H1 (cell line): ENCODE measurements at regions not wholly inside any gene's neighbourhood (a gene's known extent, or its start where the extent isn't known, plus 50 kb on each side); places are given as distances from the start of the nearest gene placed in this dataset.

ENCODE experiments used
- CTCF ChIA-PET: fragments of 300-600 bp; sonication (Branson Sonifier 250); formaldehyde crosslinking; loops from one replicate; lab custom pipeline; 2021; ENCODE audit not compliant: partially characterized antibody; lab: Charles Lee
- POLR2A ChIA-PET: fragments of 300-600 bp; sonication (Branson Sonifier 250); formaldehyde crosslinking; loops from one replicate; lab custom pipeline; 2021; ENCODE audit warnings: inconsistent platforms; ENCODE audit not compliant: partially characterized antibody; lab: Charles Lee
- DNase-seq, 2 experiments: peaks; one replicate each; pipeline versions ENCODE4 v3.0.0 to v3.0.0-alpha.2; 2010 to 2022; ENCODE audit warnings: low spot score in 2 of 2, low read depth in 1 of 2, mixed read lengths in 1 of 2
- FAIRE-seq: peaks from 2 replicates; lab custom pipeline; 2011; peaks lifted over from hg19 to GRCh38; lab: Jason Lieb, UNC
- H2AFZ ChIP-seq: 2 replicates; pipeline ENCODE4 v1.8.1; 2012; ENCODE audit warnings: low read length, inconsistent platforms
- H2AK5ac ChIP-seq: 2 replicates; pipeline ENCODE4 v1.6.1; 2013; ENCODE audit warnings: low read depth, low read length
- H2BK120ac ChIP-seq: replicated peaks from 2 replicates; pipeline ENCODE3; 2013; ENCODE audit warnings: low read depth, low read length, inconsistent platforms
- H2BK12ac ChIP-seq: 2 replicates; pipeline ENCODE4 v1.6.1; 2013; ENCODE audit warnings: low read depth, low read length
- H2BK15ac ChIP-seq: 2 replicates; pipeline ENCODE4 v1.6.1; 2013; ENCODE audit warnings: low read length
- H2BK20ac ChIP-seq: 2 replicates; pipeline ENCODE4 v1.6.1; 2013; ENCODE audit warnings: low read length
- H2BK5ac ChIP-seq: 2 replicates; pipeline ENCODE4 v1.6.1; 2013; ENCODE audit warnings: low read depth, low read length
- H3K14ac ChIP-seq: 2 replicates; pipeline ENCODE4 v1.6.1; 2013; ENCODE audit warnings: inconsistent platforms; ENCODE audit not compliant: insufficient read length
- H3K18ac ChIP-seq: 2 replicates; pipeline ENCODE4 v1.6.1; 2013; ENCODE audit warnings: low read length; ENCODE audit errors: extremely low read depth
- H3K23ac ChIP-seq: 2 replicates; pipeline ENCODE4 v1.6.1; 2013; ENCODE audit warnings: inconsistent platforms; ENCODE audit not compliant: insufficient read length
- H3K23me2 ChIP-seq: 2 replicates; pipeline ENCODE4 v1.6.1; 2013; ENCODE audit warnings: low read depth, low read length
- H3K27ac ChIP-seq: 2 replicates; pipeline ENCODE4 v1.6.1; 2011; ENCODE audit warnings: low read depth, low read length, inconsistent platforms
- H3K27me3 ChIP-seq, 4 experiments: replicated peaks in 1 of 4; 1 replicate in 1 of 4; 2 replicates in 3 of 4; pipeline versions ENCODE4 v1.6.1 to v1.8.1; 2011 to 2013; ENCODE audit warnings: low read length in 3 of 4, mild to moderate bottlenecking in 3 of 4, inconsistent platforms in 2 of 4, mixed read lengths in 2 of 4, moderate library complexity in 1 of 4; ENCODE audit not compliant: control insufficient read depth in 3 of 4, insufficient read depth in 3 of 4; ENCODE audit errors: extremely low read depth in 1 of 4
- H3K36me3 ChIP-seq, 4 experiments: 2 replicates each; pipeline versions ENCODE4 v1.6.1 to v1.8.1; 2011 to 2013; ENCODE audit warnings: mild to moderate bottlenecking in 4 of 4, low read length in 3 of 4, moderate library complexity in 2 of 4, control low read depth in 1 of 4, inconsistent platforms in 1 of 4; ENCODE audit not compliant: insufficient read depth in 4 of 4, control insufficient read depth in 2 of 4
- H3K4ac ChIP-seq: replicated peaks from 2 replicates; pipeline ENCODE3; 2013; ENCODE audit warnings: low read length, low read depth, mixed read lengths, inconsistent platforms; ENCODE audit not compliant: insufficient read length
- H3K4me1 ChIP-seq, 4 experiments: replicated peaks in 1 of 4; 1 replicate in 1 of 4; 2 replicates in 3 of 4; pipeline versions ENCODE4 v1.6.1 to v1.8.1; 2011 to 2013; ENCODE audit warnings: low read length in 3 of 4, inconsistent platforms in 2 of 4, mixed read lengths in 1 of 4; ENCODE audit not compliant: insufficient read depth in 4 of 4, control insufficient read depth in 3 of 4
- H3K4me2 ChIP-seq, 2 experiments: 2 replicates each; pipeline versions ENCODE4 v1.6.1 to v1.8.1; 2011 to 2013; ENCODE audit warnings: low read depth in 2 of 2, low read length in 2 of 2, control low read depth in 1 of 2, inconsistent platforms in 1 of 2, mild to moderate bottlenecking in 1 of 2; ENCODE audit not compliant: insufficient read depth in 1 of 2
- H3K4me3 ChIP-seq, 4 experiments: fragments of 200-600, 300-600 bp in 1 of 4; sonication (generic), shearing (Covaris generic), sonication (Bioruptor Twin) in 1 of 4; 2 replicates each; pipeline versions ENCODE4 v1.5.1 to v1.8.1; 2011 to 2016; ENCODE audit warnings: low read length in 4 of 4, low read depth in 3 of 4, control low read depth in 2 of 4, inconsistent platforms in 2 of 4, mild to moderate bottlenecking in 2 of 4, mixed read lengths in 1 of 4, moderate library complexity in 1 of 4; ENCODE audit not compliant: insufficient read depth in 2 of 4; ENCODE audit errors: extremely low read depth in 1 of 4
- H3K56ac ChIP-seq: replicated peaks from 2 replicates; pipeline ENCODE3; 2013; ENCODE audit warnings: low read depth, mild to moderate bottlenecking, mixed read lengths, low read length, inconsistent platforms; ENCODE audit not compliant: insufficient read length
- H3K79me1 ChIP-seq: 2 replicates; pipeline ENCODE4 v1.6.1; 2013; ENCODE audit warnings: low read depth, low read length, control low read depth
- H3K79me2 ChIP-seq, 2 experiments: 2 replicates each; pipeline versions ENCODE4 v1.6.1 to v1.8.1; 2012 to 2013; ENCODE audit warnings: low read length in 2 of 2, mild to moderate bottlenecking in 2 of 2, inconsistent platforms in 1 of 2; ENCODE audit not compliant: insufficient read depth in 2 of 2, control insufficient read depth in 1 of 2
- H3K9ac ChIP-seq, 4 experiments: replicated peaks in 1 of 4; 1 replicate in 1 of 4; 2 replicates in 3 of 4; pipeline versions ENCODE4 v1.6.1 to v1.8.1; 2011 to 2013; ENCODE audit warnings: low read depth in 3 of 4, low read length in 3 of 4, control low read depth in 2 of 4, mild to moderate bottlenecking in 2 of 4, moderate library complexity in 2 of 4, inconsistent platforms in 1 of 4; ENCODE audit errors: extremely low read depth in 1 of 4
- H3K9me3 ChIP-seq, 2 experiments: 2 replicates each; pipeline versions ENCODE4 v1.6.1 to v1.8.1; 2012 to 2013; ENCODE audit warnings: mild to moderate bottlenecking in 2 of 2, moderate library complexity in 2 of 2, control low read depth in 1 of 2, inconsistent platforms in 1 of 2, low read depth in 1 of 2, low read length in 1 of 2, mixed read lengths in 1 of 2; ENCODE audit not compliant: insufficient read depth in 2 of 2
- H4K20me1 ChIP-seq, 2 experiments: replicated peaks in 1 of 2; 2 replicates each; pipeline versions ENCODE3 to v1.8.1; 2011 to 2013; ENCODE audit warnings: inconsistent platforms in 2 of 2, low read length in 2 of 2, mild to moderate bottlenecking in 1 of 2; ENCODE audit not compliant: insufficient read depth in 2 of 2, control insufficient read depth in 1 of 2
- H4K5ac ChIP-seq: 2 replicates; pipeline ENCODE4 v1.6.1; 2013; ENCODE audit warnings: low read length, low read depth, mixed read lengths, inconsistent platforms; ENCODE audit not compliant: insufficient read length
- H4K8ac ChIP-seq: 2 replicates; pipeline ENCODE4 v1.8.0; 2013; ENCODE audit warnings: mild to moderate bottlenecking, moderate library complexity, low read length, inconsistent platforms; ENCODE audit not compliant: insufficient read depth; ENCODE audit errors: extremely low read depth
- H4K91ac ChIP-seq: replicated peaks from 2 replicates; pipeline ENCODE3; 2013; ENCODE audit warnings: low read length, mixed read lengths, inconsistent platforms; ENCODE audit not compliant: insufficient read length
- BCL11A ChIP-seq, 2 experiments: IDR thresholded peaks; one replicate each; pipeline ENCODE4 v1.6.1; 2011; ENCODE audit warnings: low read depth in 2 of 2, low read length in 2 of 2, mild to moderate bottlenecking in 2 of 2
- CHD1 ChIP-seq: IDR thresholded peaks from 2 replicates; pipeline ENCODE4 v1.6.1; 2012; ENCODE audit warnings: low read depth, low read length, improper control_type of control experiment
- CHD2 ChIP-seq: IDR thresholded peaks from 2 replicates; pipeline ENCODE4 v1.6.1; 2012; ENCODE audit warnings: low read length, improper control_type of control experiment
- CTBP2 ChIP-seq: IDR thresholded peaks from 2 replicates; pipeline ENCODE4 v1.7.0; 2011; ENCODE audit warnings: borderline replicate concordance, mild to moderate bottlenecking, moderate library complexity, mixed read lengths, low read length; ENCODE audit not compliant: insufficient read depth, insufficient read length
- FOSL1 ChIP-seq: IDR thresholded peaks from 2 replicates; pipeline ENCODE4 v1.6.1; 2011; ENCODE audit warnings: mild to moderate bottlenecking, low read depth, low read length, moderate library complexity; ENCODE audit not compliant: insufficient read depth
- HDAC2 ChIP-seq, 2 experiments: fragments of 300-600 bp in 1 of 2; sonication (generic) in 1 of 2; IDR thresholded peaks; 2 replicates each; pipeline ENCODE4 v1.6.1; 2011 to 2012; ENCODE audit warnings: low read depth in 2 of 2, low read length in 2 of 2, mild to moderate bottlenecking in 2 of 2, moderate library complexity in 2 of 2, borderline replicate concordance in 1 of 2, inconsistent platforms in 1 of 2
- HDAC6 ChIP-seq: IDR thresholded peaks from one replicate; pipeline ENCODE4 v1.7.1; 2012; ENCODE audit warnings: low read depth, mild to moderate bottlenecking, inconsistent platforms, low read length, moderate library complexity
- JUN ChIP-seq: IDR thresholded peaks from 2 replicates; pipeline ENCODE4 v1.6.1; 2011; ENCODE audit warnings: low read depth, mild to moderate bottlenecking, improper control_type of control experiment, low read length
- KDM1A ChIP-seq: fragments of 200-600, 300-600 bp; sonication (generic); IDR thresholded peaks from 2 replicates; pipeline ENCODE4 v1.7.1; 2016; ENCODE audit warnings: mild to moderate bottlenecking, low read length, borderline replicate concordance
- KDM4A ChIP-seq: IDR thresholded peaks from one replicate; pipeline ENCODE4 v1.7.1; 2012; ENCODE audit warnings: low read depth, mild to moderate bottlenecking, moderate library complexity, low read length, inconsistent platforms; ENCODE audit not compliant: severe bottlenecking
- PHF8 ChIP-seq: fragments of 200-600 bp; sonication (generic); conservative IDR thresholded peaks from 2 replicates; pipeline ENCODE4 v1.7.1; 2012; ENCODE audit warnings: low read depth, mild to moderate bottlenecking, inconsistent platforms, low read length, moderate library complexity
- RAD21 ChIP-seq, 2 experiments: IDR thresholded peaks in 1 of 2; conservative IDR thresholded peaks in 1 of 2; 2 replicates each; pipeline ENCODE4 v1.6.1; 2011; ENCODE audit warnings: low read depth in 2 of 2, low read length in 2 of 2, improper control_type of control experiment in 1 of 2, inconsistent platforms in 1 of 2, mild to moderate bottlenecking in 1 of 2, moderate library complexity in 1 of 2
- SP1 ChIP-seq: IDR thresholded peaks from 2 replicates; pipeline ENCODE4 v1.6.1; 2011; ENCODE audit warnings: low read depth, low read length
- SP4 ChIP-seq: IDR thresholded peaks from 2 replicates; pipeline ENCODE4 v1.6.1; 2012; ENCODE audit warnings: low read length, inconsistent platforms
- TAF1 ChIP-seq: IDR thresholded peaks from 2 replicates; pipeline ENCODE4 v1.6.1; 2011; ENCODE audit warnings: mild to moderate bottlenecking, low read depth, low read length
- ZNF274 ChIP-seq: IDR thresholded peaks from 2 replicates; pipeline ENCODE4 v1.7.0; 2012; ENCODE audit warnings: low read length, borderline replicate concordance; ENCODE audit errors: extremely low read depth

GRCh38 chr5:38149815-38150195 is 108.6 kb upstream of the EGFLAM start:
- no peaks in the 10 kb centered on the region for H3K36me3 ChIP-seq
- no peak overlapping the region for H2BK20ac ChIP-seq
- H3K4me3 ChIP-seq: no peak overlapping the region
- H3K79me1 ChIP-seq: no peaks in the 10 kb centered on the region
- H3K23ac ChIP-seq: no peak overlapping the region
- no peak overlapping the region for H3K18ac ChIP-seq
- no peak overlapping the region for H3K56ac ChIP-seq
- no peak overlapping the region for H4K91ac ChIP-seq
- H2BK15ac ChIP-seq: no peak overlapping the region
- ChIA-PET CTCF (interaction anchor here (0.6 to 1.1 kb wide), 2 partner anchors 18 to 103 kb away, joined by 3 read pairs; no protein-coding TSS in a partner anchor), POLR2A (no interaction called here)
- H2BK5ac ChIP-seq: no peak overlapping the region
- H3K23me2 ChIP-seq: no peaks in the 10 kb centered on the region
- no peak overlapping the region for H3K4me2 ChIP-seq
- H3K79me2 ChIP-seq: no peaks in the 10 kb centered on the region
- no peak overlapping the region for H2AFZ ChIP-seq
- FAIRE-seq: no peak
- no peak overlapping the region for H3K9ac ChIP-seq
- H2AK5ac ChIP-seq: no peak overlapping the region
- no peaks in the 10 kb centered on the region for H3K9me3 ChIP-seq
- no peaks in the 10 kb centered on the region for H3K4me1 ChIP-seq
- no peak for DNase-seq
- no peak for TF ChIP-seq KDM1A
- TF ChIP-seq PHF8: no peak
- TF ChIP-seq CTBP2: no peak
- TF ChIP-seq SP4: no peak
- TF ChIP-seq FOSL1: no peak
- TF ChIP-seq CHD2: no peak
- TF ChIP-seq JUN: no peak
- TF ChIP-seq KDM4A: no peak
- no peak for TF ChIP-seq BCL11A (IDR thresholded peaks at IDR 0.05; ENCODE audit: low read depth in 2 of 2, low read length in 2 of 2)
- no peak for TF ChIP-seq TAF1
- TF ChIP-seq HDAC2 (IDR thresholded peaks at IDR 0.05; ENCODE audit: borderline replicate concordance in 1 of 2, low read depth in 2 of 2, low read length in 2 of 2): no peak
- no peak for TF ChIP-seq SP1
- TF ChIP-seq RAD21 (IDR thresholded peaks at IDR 0.05 in 1 of 2, conservative IDR thresholded peaks at IDR 0.05 in 1 of 2; ENCODE audit: low read depth in 2 of 2, low read length in 2 of 2): no peak
- TF ChIP-seq CHD1: no peak
- TF ChIP-seq HDAC6: no peak
- no peak for TF ChIP-seq ZNF274
- H4K20me1 ChIP-seq: no peaks in the 10 kb centered on the region
- no peak overlapping the region for H3K4ac ChIP-seq
- H3K27me3 ChIP-seq: no peaks in the 10 kb centered on the region
- H2BK12ac ChIP-seq: no peak overlapping the region
- no peak overlapping the region for H3K14ac ChIP-seq
- no peak overlapping the region for H2BK120ac ChIP-seq
- no peak overlapping the region for H4K8ac ChIP-seq
- H4K5ac ChIP-seq: no peak overlapping the region
- H3K27ac ChIP-seq: no peak overlapping the region
